H9 (cell line): ENCODE measurements at regions not wholly inside any gene's neighbourhood (a gene's known extent, or its start where the extent isn't known, plus 50 kb on each side); places are given as distances from the start of the nearest gene placed in this dataset.

ENCODE experiments used
- DNase-seq: peaks from one replicate; pipeline ENCODE4 v3.0.0-alpha.2; 2017
- H2AFZ ChIP-seq: one replicate; pipeline ENCODE4 v1.6.1; 2013; ENCODE audit warnings: mild to moderate bottlenecking, low read length, control low read depth, moderate library complexity
- H2AK5ac ChIP-seq: 2 replicates; pipeline ENCODE4 v1.6.1; 2013; ENCODE audit warnings: low read length, control low read depth, mixed read lengths; ENCODE audit not compliant: insufficient read length
- H2BK120ac ChIP-seq: one replicate; pipeline ENCODE4 v1.6.1; 2013; ENCODE audit warnings: low read depth, mild to moderate bottlenecking, low read length, control low read depth, inconsistent platforms; ENCODE audit not compliant: poor library complexity, severe bottlenecking
- H2BK12ac ChIP-seq: 2 replicates; pipeline ENCODE4 v1.6.1; 2013; ENCODE audit warnings: low read length, control low read depth, mixed read lengths, low read depth; ENCODE audit not compliant: insufficient read length
- H2BK15ac ChIP-seq: 2 replicates; pipeline ENCODE4 v1.6.1; 2013; ENCODE audit warnings: low read depth, low read length, control low read depth
- H2BK20ac ChIP-seq: one replicate; pipeline ENCODE4 v1.6.1; 2013; ENCODE audit warnings: low read depth, mild to moderate bottlenecking, low read length, control low read depth, inconsistent platforms; ENCODE audit not compliant: poor library complexity, severe bottlenecking
- H2BK5ac ChIP-seq: 2 replicates; pipeline ENCODE4 v1.6.1; 2013; ENCODE audit warnings: low read length, control low read depth, mixed read lengths; ENCODE audit not compliant: insufficient read length
- H3K14ac ChIP-seq: 2 replicates; pipeline ENCODE4 v1.6.1; 2013; ENCODE audit warnings: low read length, control low read depth; ENCODE audit not compliant: insufficient read depth
- H3K18ac ChIP-seq: 2 replicates; pipeline ENCODE4 v1.6.1; 2013; ENCODE audit warnings: low read depth, mild to moderate bottlenecking, mixed read lengths, low read length, control low read depth; ENCODE audit not compliant: insufficient read length
- H3K23ac ChIP-seq: 2 replicates; pipeline ENCODE4 v1.6.1; 2013; ENCODE audit warnings: low read length, control low read depth, mixed read lengths, low read depth; ENCODE audit not compliant: insufficient read length
- H3K23me2 ChIP-seq: 2 replicates; pipeline ENCODE4 v1.6.1; 2013; ENCODE audit warnings: low read depth, mild to moderate bottlenecking, mixed read lengths, low read length, control low read depth; ENCODE audit not compliant: insufficient read length, poor library complexity, severe bottlenecking
- H3K27ac ChIP-seq: 2 replicates; pipeline ENCODE4 v1.5.1; 2013; ENCODE audit warnings: low read length, control low read depth, mixed read lengths, low read depth; ENCODE audit not compliant: insufficient read length
- H3K27me3 ChIP-seq: 2 replicates; pipeline ENCODE4 v1.6.1; 2013; ENCODE audit warnings: low read length, control low read depth, inconsistent platforms; ENCODE audit not compliant: insufficient read depth
- H3K4ac ChIP-seq: 2 replicates; pipeline ENCODE4 v1.6.1; 2013; ENCODE audit warnings: low read depth, mild to moderate bottlenecking, control low read depth, inconsistent platforms, low read length, moderate library complexity
- H3K4me1 ChIP-seq: 2 replicates; pipeline ENCODE4 v1.6.1; 2013; ENCODE audit warnings: low read length, control low read depth, inconsistent platforms; ENCODE audit not compliant: insufficient read depth
- H3K4me2 ChIP-seq: 2 replicates; pipeline ENCODE4 v1.6.1; 2013; ENCODE audit warnings: low read length, control low read depth, mixed read lengths; ENCODE audit not compliant: insufficient read length, insufficient read depth
- H3K56ac ChIP-seq: 2 replicates; pipeline ENCODE4 v1.6.1; 2013; ENCODE audit warnings: low read depth, mild to moderate bottlenecking, mixed read lengths, low read length, control low read depth; ENCODE audit not compliant: insufficient read length
- H3K79me1 ChIP-seq: 2 replicates; pipeline ENCODE4 v1.6.1; 2013; ENCODE audit warnings: low read depth, mild to moderate bottlenecking, moderate library complexity, low read length, control low read depth, inconsistent platforms; ENCODE audit not compliant: insufficient read depth, poor library complexity, severe bottlenecking
- H3K79me2 ChIP-seq: 2 replicates; pipeline ENCODE4 v1.6.1; 2013; ENCODE audit warnings: low read length, control low read depth, inconsistent platforms; ENCODE audit not compliant: insufficient read depth
- H3K9ac ChIP-seq: 2 replicates; pipeline ENCODE4 v1.6.1; 2013; ENCODE audit warnings: low read length, control low read depth, mixed read lengths; ENCODE audit not compliant: insufficient read length; ENCODE audit errors: extremely low read depth
- H3K9me3 ChIP-seq: one replicate; pipeline ENCODE4 v1.6.1; 2013; ENCODE audit warnings: low read depth, low read length, inconsistent platforms; ENCODE audit not compliant: control insufficient read depth
- H3T11ph ChIP-seq: one replicate; pipeline ENCODE4 v1.6.1; 2013; ENCODE audit warnings: mild to moderate bottlenecking, low read length, control low read depth, inconsistent platforms
- H4K20me1 ChIP-seq: one replicate; pipeline ENCODE4 v1.6.1; 2013; ENCODE audit not compliant: control insufficient read depth, insufficient read length, insufficient read depth
- H4K5ac ChIP-seq: 2 replicates; pipeline ENCODE4 v1.6.1; 2013; ENCODE audit warnings: low read depth, mild to moderate bottlenecking, mixed read lengths, low read length, control low read depth; ENCODE audit not compliant: insufficient read length
- H4K8ac ChIP-seq: replicated peaks from 2 replicates; pipeline ENCODE4 v1.6.1; 2013; ENCODE audit warnings: low read length, control low read depth, mixed read lengths, low read depth; ENCODE audit not compliant: insufficient read length
- H4K91ac ChIP-seq: 2 replicates; pipeline ENCODE4 v1.6.1; 2013; ENCODE audit warnings: low read depth, mild to moderate bottlenecking, moderate library complexity, mixed read lengths, low read length, control low read depth; ENCODE audit not compliant: insufficient read length
- H3K27ac Mint-ChIP-seq, 3 experiments: 2 replicates in 2 of 3; 3 replicates in 1 of 3; pipeline ENCODE4 v1.8.0; 2020 to 2021; ENCODE audit warnings: mixed read lengths in 3 of 3, mild to moderate bottlenecking in 1 of 3, moderate library complexity in 1 of 3
- H3K27me3 Mint-ChIP-seq: 2 replicates; pipeline ENCODE4 v1.8.0; 2021; ENCODE audit warnings: low read depth, mild to moderate bottlenecking, moderate library complexity, mixed read lengths
- H3K36me3 Mint-ChIP-seq, 3 experiments: 2 replicates in 2 of 3; 3 replicates in 1 of 3; pipeline ENCODE4 v1.8.0; 2020 to 2021; ENCODE audit warnings: low read depth in 3 of 3, mixed read lengths in 3 of 3; ENCODE audit not compliant: insufficient read depth in 1 of 3
- H3K4me1 Mint-ChIP-seq, 2 experiments: 2 replicates each; pipeline ENCODE4 v1.8.0; 2020; ENCODE audit warnings: mixed read lengths in 2 of 2
- H3K4me3 Mint-ChIP-seq, 2 experiments: 2 replicates in 1 of 2; 3 replicates in 1 of 2; pipeline ENCODE4 v1.8.0; 2020 to 2021; ENCODE audit warnings: mild to moderate bottlenecking in 2 of 2, mixed read lengths in 2 of 2, moderate library complexity in 1 of 2
- H3K9me3 Mint-ChIP-seq, 2 experiments: 2 replicates in 1 of 2; 3 replicates in 1 of 2; pipeline ENCODE4 v1.8.0; 2020; ENCODE audit warnings: mild to moderate bottlenecking in 2 of 2, mixed read lengths in 2 of 2, moderate library complexity in 1 of 2
- WGBS: extraction: QIAGEN DNeasy Blood & Tissue Kit; methylation state at CpG from one replicate; pipeline ENCODE4 v1.1.7; 2013; ENCODE audit warnings: missing lambda C conversion rate, low lambda C conversion rate, mixed read lengths; ENCODE audit not compliant: insufficient read length; ENCODE audit errors: extremely low coverage; 5-methylcytosine and 5-hydroxymethylcytosine counted together
- TF ChIP-seq, protein P1 (sequence below): fragments of 200-600 bp; sonication (generic); conservative IDR thresholded peaks from 3 replicates; pipeline ENCODE4 v1.8.0; 2021; ENCODE audit warnings: antibody characterized with exemption, mild to moderate bottlenecking

DNA sequence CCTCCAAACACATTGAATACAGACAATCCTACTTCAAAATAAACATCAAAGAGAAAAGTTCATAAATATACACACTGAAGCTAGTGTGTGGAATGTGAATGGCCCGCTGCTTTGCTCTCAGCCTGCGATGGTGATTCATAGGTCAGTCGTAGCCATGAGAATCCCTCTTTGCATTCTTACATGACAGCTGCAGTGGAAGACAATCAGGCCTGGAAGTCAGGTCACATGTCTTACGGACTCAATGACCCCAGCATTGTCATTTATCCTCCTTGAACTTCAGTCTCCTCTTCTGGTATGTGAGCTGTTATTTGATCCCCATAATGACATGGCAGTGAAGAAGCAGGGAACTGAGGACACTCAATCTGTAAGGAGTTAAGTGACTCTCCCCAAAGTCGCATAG, 217.8 kb upstream of the EOMES start:
- Histone ChIP-seq H4K20me1 (no peaks in the 10 kb centered on the region), H3K4ac (no peak overlapping the region)
- peaks cover 11% of the 10 kb centered on the region in 2 experiments for H3K4me1 Mint-ChIP-seq

More for the DNA sequence above, 217.8 kb upstream of the EOMES start:
- Histone ChIP-seq H4K8ac (no peak overlapping the region), H3K14ac (no peak overlapping the region), H3K79me1 (no peaks in the 10 kb centered on the region), H3K4me1 (peaks cover 6% of the 10 kb centered on the region; the same call in 1 of the 2 replicates), H2BK12ac (no peak overlapping the region), H3K9ac (no peak overlapping the region), H3K18ac (no peak overlapping the region), H2BK5ac (no peak overlapping the region), H3K4me2 (no peak overlapping the region), H3T11ph (no peak overlapping the region), H2BK15ac (no peak overlapping the region), H3K23ac (no peak overlapping the region), H2AK5ac (no peak overlapping the region), H3K9me3 (no peaks in the 10 kb centered on the region), H3K27ac (no peak overlapping the region), H4K91ac (no peak overlapping the region), H2BK20ac (no peak overlapping the region), H3K79me2 (no peaks in the 10 kb centered on the region), H3K27me3 (no peaks in the 10 kb centered on the region), H3K56ac (no peak overlapping the region), H2BK120ac (no peak overlapping the region), H2AFZ (no peak overlapping the region), H3K23me2 (no peaks in the 10 kb centered on the region), H4K5ac (no peak overlapping the region)
- no peak overlapping the region for H3K4me3 Mint-ChIP-seq
- DNase-seq = peak; percentile 67
- TF ChIP-seq, protein P1, sequence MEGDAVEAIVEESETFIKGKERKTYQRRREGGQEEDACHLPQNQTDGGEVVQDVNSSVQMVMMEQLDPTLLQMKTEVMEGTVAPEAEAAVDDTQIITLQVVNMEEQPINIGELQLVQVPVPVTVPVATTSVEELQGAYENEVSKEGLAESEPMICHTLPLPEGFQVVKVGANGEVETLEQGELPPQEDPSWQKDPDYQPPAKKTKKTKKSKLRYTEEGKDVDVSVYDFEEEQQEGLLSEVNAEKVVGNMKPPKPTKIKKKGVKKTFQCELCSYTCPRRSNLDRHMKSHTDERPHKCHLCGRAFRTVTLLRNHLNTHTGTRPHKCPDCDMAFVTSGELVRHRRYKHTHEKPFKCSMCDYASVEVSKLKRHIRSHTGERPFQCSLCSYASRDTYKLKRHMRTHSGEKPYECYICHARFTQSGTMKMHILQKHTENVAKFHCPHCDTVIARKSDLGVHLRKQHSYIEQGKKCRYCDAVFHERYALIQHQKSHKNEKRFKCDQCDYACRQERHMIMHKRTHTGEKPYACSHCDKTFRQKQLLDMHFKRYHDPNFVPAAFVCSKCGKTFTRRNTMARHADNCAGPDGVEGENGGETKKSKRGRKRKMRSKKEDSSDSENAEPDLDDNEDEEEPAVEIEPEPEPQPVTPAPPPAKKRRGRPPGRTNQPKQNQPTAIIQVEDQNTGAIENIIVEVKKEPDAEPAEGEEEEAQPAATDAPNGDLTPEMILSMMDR = no peak
- H3K27ac Mint-ChIP-seq = no peak overlapping the region; a peak in 1 of 7 replicates
- no peaks in the 10 kb centered on the region for H3K36me3 Mint-ChIP-seq
- no peaks in the 10 kb centered on the region; a peak in 1 of 5 replicates for H3K9me3 Mint-ChIP-seq
- no CpG with 5 or more reads among the region's 5 CpGs for WGBS
- no peaks in the 10 kb centered on the region for H3K27me3 Mint-ChIP-seq
